ENCODE measurements at regions not wholly inside any gene's neighbourhood (a gene's known extent, or its start where the extent isn't known, plus 50 kb on each side); places are given as distances from the start of the nearest gene placed in this dataset.

GRCh38 chr3:43180027-43180426, 74.1 kb upstream of the POMGNT2 start:
- DNase-seq: no peak

DNA sequence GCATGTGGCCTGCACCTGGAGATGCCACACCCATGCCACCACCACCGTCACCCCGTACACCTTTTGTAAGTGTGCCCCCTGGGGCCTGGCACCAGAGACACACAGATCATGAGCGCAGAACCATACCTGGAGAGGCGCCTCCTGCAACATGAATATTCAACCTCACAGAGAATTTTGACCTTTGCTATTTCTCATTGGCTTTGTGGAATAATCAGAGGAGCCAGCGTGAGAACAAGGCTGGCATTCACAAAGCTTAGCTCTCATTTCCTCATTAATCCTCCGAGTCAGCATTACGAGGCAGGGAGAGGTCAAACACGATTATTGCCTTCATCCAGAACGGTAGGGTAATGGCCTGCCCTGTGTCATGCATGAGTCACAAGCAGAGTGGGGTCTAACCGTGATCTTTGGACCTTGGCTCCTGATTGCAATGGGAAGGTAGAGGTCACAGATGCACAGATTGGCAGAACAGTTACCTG, 73.0 kb upstream of the POMGNT2 start:
- no peak for DNase-seq

- DNase-seq: no peak
Observed at GRCh38 chr3:43177085-43177484, 71.2 kb upstream of the POMGNT2 start.

GRCh38 chr3:43176666-43177065, 70.8 kb upstream of the POMGNT2 start:
- DNase-seq: no peak

DNA sequence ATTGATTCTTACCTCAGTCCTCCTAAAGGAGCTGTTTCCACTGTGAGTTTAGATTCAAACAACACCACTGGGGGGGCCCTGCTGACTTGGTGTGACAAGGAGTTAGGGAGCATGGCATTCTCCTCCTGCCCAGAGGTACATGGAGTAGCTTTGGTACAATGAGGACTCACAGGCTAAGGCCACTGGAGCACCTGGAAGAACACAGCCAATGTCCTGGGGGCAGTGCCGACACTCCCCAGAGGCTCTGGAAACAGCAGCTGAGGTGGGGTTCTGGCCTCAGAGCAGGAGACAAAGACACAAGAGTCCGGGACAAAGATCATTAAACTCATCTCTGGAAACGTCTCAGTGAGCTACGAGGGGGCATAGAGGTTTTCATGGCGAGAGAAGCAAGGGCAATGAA, 69.7 kb upstream of the POMGNT2 start:
- DNase-seq: no peak

- DNase-seq: no peak
Observed at GRCh38 chr3:43173949-43174348, 68.1 kb upstream of the POMGNT2 start.

DNA sequence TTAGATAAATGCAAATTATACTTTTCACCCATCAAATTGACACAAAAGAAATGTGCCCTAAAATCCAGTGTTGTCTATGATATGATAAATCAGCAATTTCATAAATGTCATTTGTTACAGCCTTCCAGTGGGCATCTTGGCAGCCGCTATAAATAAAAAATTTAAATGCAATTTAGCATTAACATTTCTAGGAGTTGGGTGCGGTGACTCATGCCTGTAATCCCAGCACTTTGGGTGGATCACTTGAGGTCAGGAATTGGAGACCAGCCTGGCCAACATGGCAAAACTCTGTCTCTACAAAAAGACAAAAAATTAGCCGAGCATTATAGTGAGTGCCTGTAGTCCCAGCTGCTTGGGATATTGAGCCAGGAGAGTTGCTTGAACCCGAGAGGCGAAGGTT, 65.9 kb upstream of the POMGNT2 start:
- DNase-seq: no peak

GRCh38 chr3:43170553-43170952, 64.7 kb upstream of the POMGNT2 start:
- no peak for DNase-seq

GRCh38 chr3:43169987-43170386, 64.1 kb upstream of the POMGNT2 start:
- DNase-seq: no peak

DNA sequence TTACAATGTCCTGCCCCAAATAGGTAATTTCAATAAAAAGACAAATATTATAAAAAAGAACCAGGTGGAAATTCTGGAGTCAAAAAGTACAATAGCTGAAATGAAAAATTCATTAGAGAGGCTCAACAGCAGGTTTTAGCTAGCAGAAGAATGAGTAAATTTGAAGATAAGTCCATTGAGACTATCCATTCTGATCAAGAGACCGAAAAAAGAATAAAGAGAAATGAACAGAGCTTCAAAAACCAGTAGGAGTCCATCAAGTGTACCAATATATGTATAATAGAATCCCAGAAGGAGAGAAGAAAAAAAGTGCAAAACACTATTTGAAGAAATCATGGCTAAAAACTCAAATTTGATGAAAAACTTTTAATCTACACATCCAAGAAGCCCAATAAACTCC, 60.5 kb upstream of the POMGNT2 start:
- no peak for DNase-seq

- no peak for DNase-seq
Observed at GRCh38 chr3:43165786-43166185, 59.9 kb upstream of the POMGNT2 start.

- no peak for DNase-seq
Observed at GRCh38 chr3:43163895-43164493, 58.1 kb upstream of the POMGNT2 start.

GRCh38 chr3:43162230-43163084, 56.6 kb upstream of the POMGNT2 start:
- no peak for DNase-seq

DNA sequence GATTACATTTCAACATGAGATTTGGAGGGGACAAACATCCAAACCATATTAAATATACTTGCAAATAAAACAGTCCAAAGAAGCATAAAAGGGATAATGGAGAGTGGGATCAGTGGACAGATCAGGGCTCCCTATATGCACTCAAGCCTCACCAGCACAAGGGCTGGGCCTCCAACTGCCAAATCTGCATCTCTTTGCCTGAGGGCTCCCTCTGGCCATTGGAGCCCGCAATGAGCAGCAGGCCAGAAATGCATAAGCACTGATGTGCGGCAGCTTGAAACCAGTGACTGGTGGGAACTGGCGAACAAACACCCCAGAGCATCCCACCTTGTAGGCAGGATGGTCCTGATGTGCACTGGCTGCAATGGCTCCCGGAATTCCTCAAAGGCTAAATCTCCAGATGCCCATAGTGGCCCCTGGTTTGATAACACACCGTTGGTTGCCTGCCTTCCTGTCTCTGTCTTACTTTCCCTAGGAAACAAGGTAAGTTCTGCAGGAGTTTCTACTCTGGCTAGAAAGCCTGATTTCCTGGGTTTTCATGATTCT, 55.9 kb upstream of the POMGNT2 start:
- no peak for DNase-seq

DNA sequence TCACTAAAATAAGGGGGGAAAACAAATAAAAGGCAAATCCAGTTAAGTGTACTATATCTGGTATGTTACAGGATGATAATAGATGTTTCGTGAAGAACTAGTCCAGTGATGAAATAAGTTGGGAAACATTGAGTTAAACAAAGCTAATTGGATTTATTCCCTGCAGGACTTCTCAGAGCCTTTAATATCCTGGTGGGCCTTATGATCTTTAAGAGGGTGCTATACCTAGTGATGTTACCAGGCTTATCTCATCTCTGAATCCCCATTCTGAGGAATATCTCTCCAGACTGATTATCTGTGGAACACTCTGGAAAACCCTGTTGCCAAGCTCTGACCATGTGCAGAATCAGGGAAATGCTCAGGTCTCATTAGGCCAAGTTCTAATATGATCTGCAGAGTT, 54.8 kb upstream of the POMGNT2 start:
- DNase-seq: no peak

GRCh38 chr3:43159876-43160255, 54.0 kb upstream of the POMGNT2 start:
- no peak for DNase-seq

GRCh38 chr3:43159131-43159875, 53.4 kb upstream of the POMGNT2 start:
- DNase-seq: no peak

DNA sequence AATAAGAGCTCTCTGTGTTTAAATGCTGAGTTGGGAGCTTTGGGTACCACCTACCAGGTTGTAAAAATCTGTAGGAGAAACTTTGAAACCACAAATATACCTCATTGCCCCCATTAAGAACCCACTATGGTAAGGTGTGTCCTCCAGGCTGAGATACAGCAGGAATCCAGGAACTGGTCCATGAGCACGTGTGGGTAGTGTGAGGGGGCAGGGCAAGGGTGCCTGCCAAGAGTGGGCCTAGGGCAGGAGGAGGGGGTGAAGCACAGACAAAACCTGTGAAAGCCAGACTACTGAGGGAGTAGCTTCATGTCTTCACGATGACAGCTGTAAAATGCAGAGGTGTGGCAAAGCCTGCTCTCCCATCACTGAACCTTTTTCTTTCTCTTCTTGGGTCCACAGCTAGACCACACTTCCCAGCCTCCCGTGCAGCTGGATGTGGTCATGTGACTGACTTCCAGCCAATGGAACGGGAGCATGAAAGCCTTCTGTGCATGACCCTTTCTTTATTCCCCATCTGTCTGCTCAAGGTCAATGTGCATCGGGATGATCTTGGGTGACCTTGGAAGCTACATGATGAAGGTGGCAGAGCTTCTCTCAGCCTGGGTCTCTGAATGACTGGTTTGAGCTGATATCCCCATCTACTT, 51.1 kb upstream of the POMGNT2 start:
- DNase-seq: no peak

DNA sequence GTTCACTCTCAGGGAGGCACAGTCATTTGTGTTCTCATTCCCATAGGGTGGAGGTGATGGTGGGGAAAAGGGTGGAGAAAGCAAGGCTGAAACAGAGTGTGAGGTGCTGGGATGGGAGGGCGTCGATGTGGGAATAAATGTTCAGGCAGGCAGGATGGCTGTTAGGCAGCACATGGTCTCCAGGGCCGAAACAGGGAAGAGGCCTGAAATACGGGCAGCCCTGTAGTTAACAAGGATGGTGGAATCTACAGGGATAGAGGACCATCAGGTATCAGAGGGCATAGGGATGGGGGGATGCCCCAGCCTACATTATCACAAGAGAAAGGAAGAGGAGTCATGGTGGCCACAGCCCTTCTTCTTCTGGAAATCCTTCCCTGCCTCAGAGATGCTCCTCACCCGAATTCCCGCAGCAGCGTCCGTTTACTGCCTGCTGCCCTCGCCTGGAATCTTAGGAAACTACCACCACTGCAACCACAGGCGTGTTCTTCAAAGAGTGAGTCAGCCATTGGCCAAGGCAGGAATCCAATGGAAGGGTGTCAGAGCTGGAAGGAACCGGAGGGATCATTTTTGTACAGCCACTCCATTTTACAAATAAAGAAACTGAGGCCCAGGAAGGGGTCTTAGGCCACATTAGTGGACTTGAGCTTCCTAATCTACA, 49.7 kb upstream of the POMGNT2 start:
- peak; percentile 68 for DNase-seq
